ENCODE measurements at regions not wholly inside any gene's neighbourhood (a gene's known extent, or its start where the extent isn't known, plus 50 kb on each side); places are given as distances from the start of the nearest gene placed in this dataset.

DNA sequence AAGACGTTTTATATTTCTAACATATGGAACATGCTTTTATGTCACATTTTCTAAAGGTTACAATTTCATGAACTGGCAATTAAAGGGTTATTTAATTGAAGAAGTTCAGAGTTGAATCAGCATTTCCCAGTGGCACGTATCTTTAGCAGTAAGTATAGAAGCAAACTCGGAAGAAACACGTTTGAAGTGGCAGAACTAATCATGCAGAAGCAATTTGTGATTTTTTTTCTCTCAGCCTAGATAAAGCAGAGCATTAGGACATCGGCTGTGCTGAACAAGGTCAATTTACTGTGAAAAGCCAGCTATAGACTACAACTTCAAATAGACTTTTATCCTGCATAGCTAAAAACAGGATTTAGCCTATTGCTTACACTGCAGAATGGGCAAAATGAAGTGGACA lies 104.7 kb downstream of the ISL1 start:
- peaks cover 3% of the 10 kb centered on the region for H3K27me3 Mint-ChIP-seq (ENCODE audit: low read depth)
- H3K27ac Mint-ChIP-seq = no peak overlapping the region
- no peaks in the 10 kb centered on the region for H3K4me1 Mint-ChIP-seq
- H3K36me3 Mint-ChIP-seq (ENCODE audit: low read depth) = no peaks in the 10 kb centered on the region
- no peak overlapping the region for H3K4me3 Mint-ChIP-seq
- H3K9me3 Mint-ChIP-seq = no peaks in the 10 kb centered on the region
- TF ChIP-seq, protein P1, sequence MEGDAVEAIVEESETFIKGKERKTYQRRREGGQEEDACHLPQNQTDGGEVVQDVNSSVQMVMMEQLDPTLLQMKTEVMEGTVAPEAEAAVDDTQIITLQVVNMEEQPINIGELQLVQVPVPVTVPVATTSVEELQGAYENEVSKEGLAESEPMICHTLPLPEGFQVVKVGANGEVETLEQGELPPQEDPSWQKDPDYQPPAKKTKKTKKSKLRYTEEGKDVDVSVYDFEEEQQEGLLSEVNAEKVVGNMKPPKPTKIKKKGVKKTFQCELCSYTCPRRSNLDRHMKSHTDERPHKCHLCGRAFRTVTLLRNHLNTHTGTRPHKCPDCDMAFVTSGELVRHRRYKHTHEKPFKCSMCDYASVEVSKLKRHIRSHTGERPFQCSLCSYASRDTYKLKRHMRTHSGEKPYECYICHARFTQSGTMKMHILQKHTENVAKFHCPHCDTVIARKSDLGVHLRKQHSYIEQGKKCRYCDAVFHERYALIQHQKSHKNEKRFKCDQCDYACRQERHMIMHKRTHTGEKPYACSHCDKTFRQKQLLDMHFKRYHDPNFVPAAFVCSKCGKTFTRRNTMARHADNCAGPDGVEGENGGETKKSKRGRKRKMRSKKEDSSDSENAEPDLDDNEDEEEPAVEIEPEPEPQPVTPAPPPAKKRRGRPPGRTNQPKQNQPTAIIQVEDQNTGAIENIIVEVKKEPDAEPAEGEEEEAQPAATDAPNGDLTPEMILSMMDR (IDR thresholded peaks at IDR 0.05; ENCODE audit: unreplicated experiment in 3 of 3) = no peak

DNA sequence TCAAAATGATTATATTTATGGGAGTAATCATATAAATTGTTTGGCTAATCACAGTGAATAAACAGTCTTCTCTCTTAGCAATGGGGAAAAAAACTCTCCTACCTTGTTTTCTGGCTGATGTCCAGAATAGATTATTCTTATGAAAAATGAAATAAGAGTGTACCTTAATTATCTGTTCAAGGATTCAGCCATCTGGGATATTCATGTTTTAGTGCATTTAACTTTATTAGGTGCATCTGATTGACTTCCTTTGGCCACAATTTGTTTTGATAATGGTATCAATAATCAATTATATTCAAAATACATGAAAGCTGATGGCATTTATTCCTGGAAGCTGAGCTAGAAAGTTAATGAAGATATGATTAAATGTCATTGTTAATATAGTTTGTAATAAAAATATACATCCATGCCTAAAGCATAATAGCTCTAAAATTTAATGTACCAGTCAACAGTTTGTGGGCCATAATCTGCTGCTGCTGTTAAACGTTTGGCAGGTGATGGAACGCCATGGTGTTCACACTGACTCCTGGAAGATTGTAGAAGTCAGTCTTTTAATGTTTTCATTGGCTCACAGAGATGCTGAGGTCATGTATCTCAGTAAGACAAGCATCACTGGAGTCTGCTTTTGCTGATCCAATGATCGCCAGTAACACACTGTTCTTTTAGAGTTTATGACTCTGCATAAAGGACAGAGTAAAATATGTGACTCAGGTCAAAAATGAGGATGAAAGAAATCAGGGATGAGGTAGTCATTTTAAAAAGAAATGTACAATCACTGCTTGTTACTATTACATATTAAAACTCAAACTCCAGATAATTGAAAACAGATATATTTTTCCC lies 105.8 kb downstream of the ISL1 start:
- Mint-ChIP-seq H3K4me1 (no peaks in the 10 kb centered on the region), H3K27me3 (ENCODE audit: low read depth) (peaks cover 8% of the 10 kb centered on the region), H3K27ac (no peak overlapping the region), H3K36me3 (ENCODE audit: low read depth) (no peaks in the 10 kb centered on the region), H3K4me3 (no peak overlapping the region), H3K9me3 (no peaks in the 10 kb centered on the region)
- TF ChIP-seq, protein P1 (IDR thresholded peaks at IDR 0.05; ENCODE audit: unreplicated experiment in 3 of 3) = no peak

DNA sequence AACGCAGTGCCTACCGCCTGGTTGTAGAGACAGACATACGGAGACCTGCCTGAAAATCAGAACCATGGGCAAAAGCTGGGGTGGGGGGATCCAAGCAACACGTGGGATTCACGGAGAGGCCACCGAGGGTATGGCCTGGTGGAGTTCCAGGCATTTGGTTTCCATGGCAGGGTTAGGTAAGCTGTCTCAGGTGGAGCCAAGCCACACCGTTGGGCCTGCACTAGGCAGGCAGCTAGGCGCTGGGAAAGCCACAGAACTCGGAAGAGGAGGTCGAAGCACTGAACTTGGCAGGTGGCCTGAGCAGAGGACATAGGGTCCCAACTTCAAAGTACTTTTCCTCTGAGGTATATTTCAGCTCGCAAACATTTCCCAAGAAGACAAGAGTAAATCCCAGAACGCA lies 111.6 kb downstream of the ISL1 start:
- TF ChIP-seq, protein P1 (IDR thresholded peaks at IDR 0.05; ENCODE audit: unreplicated experiment in 3 of 3) = no peak
- H3K9me3 Mint-ChIP-seq = no peaks in the 10 kb centered on the region
- H3K4me1 Mint-ChIP-seq = no peaks in the 10 kb centered on the region
- H3K36me3 Mint-ChIP-seq (ENCODE audit: low read depth) = no peaks in the 10 kb centered on the region
- H3K27me3 Mint-ChIP-seq (ENCODE audit: low read depth) = peaks cover 9% of the 10 kb centered on the region
- H3K4me3 Mint-ChIP-seq = no peak overlapping the region
- no peak overlapping the region for H3K27ac Mint-ChIP-seq

DNA sequence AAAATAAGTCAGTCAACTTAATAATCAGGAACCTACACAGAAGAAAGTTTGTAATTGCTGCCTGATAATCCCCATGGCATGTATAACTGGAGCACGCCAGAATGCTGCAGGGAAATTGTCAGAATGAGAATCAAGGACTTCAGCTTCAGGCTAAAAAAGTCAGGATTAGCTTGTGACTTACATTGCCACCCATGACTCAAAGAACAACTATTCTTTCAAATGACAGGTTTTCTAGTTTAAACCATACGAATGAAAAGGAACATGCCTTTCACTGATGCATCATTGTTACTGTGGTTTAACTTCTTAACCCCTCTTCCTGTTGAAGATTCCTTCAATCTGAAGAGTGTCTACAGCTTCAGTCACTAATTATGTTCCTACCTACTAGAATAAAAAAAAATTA lies 112.4 kb downstream of the ISL1 start:
- peaks cover 9% of the 10 kb centered on the region for H3K27me3 Mint-ChIP-seq (ENCODE audit: low read depth)
- no peak overlapping the region for H3K4me3 Mint-ChIP-seq

DNA sequence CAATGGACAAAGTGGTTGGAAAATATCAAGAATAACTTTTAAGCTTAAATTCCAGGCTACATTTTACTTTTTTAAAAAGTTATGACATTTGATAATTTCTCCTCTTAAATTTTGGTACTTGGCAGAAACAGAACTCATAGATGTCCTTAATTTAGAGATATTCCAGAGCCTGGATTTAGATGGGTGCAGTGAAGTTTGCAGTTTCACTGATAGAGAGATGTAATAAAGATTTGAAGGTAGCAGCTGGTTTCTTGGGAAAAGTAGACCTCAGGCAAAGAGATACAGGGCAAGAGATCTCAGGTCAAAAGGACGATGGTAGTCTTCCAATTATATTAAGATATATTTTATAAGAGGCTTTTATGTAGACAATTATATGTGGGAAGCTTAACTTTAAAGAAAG lies 134.6 kb downstream of the ISL1 start:
- Mint-ChIP-seq H3K4me3 (no peak overlapping the region), H3K9me3 (no peaks in the 10 kb centered on the region), H3K4me1 (no peaks in the 10 kb centered on the region), H3K36me3 (ENCODE audit: low read depth) (no peaks in the 10 kb centered on the region), H3K27ac (no peak overlapping the region), H3K27me3 (ENCODE audit: low read depth) (no peaks in the 10 kb centered on the region)
- TF ChIP-seq, protein P1 (IDR thresholded peaks at IDR 0.05; ENCODE audit: unreplicated experiment in 3 of 3) = no peak

More for the DNA sequence above, 112.4 kb downstream of the ISL1 start:
- Mint-ChIP-seq H3K27ac (no peak overlapping the region), H3K36me3 (ENCODE audit: low read depth) (no peaks in the 10 kb centered on the region), H3K9me3 (no peaks in the 10 kb centered on the region), H3K4me1 (no peaks in the 10 kb centered on the region)
- TF ChIP-seq, protein P1 (IDR thresholded peaks at IDR 0.05; ENCODE audit: unreplicated experiment in 3 of 3) = no peak

DNA sequence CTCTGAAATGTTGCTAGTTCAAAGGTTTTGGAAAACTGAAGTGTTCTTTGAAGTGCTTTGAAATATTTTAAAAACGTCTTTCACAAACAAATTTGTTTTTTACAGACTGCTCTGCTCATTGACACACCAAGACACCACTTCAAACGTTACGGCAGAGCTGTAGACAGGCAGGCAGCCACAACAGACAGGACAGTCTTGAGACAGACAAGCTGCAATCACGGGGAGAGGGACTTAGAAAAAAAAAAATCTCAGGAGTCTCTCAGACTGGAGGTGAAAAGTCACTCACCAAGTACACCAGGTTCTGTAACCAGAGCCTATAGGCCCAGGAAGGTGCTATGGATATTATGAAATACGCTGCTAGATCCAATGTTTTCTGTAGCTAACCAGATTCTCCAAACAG lies 135.4 kb downstream of the ISL1 start:
- H3K4me3 Mint-ChIP-seq = no peak overlapping the region
- H3K27me3 Mint-ChIP-seq (ENCODE audit: low read depth) = peaks cover under 1% of the 10 kb centered on the region
- no peak overlapping the region for H3K27ac Mint-ChIP-seq
- TF ChIP-seq, protein P1 (IDR thresholded peaks at IDR 0.05; ENCODE audit: unreplicated experiment in 3 of 3) = no peak
- no peaks in the 10 kb centered on the region for H3K4me1 Mint-ChIP-seq
- H3K9me3 Mint-ChIP-seq = no peaks in the 10 kb centered on the region
- no peaks in the 10 kb centered on the region for H3K36me3 Mint-ChIP-seq (ENCODE audit: low read depth)
